ENCODE measurements at regions not wholly inside any gene's neighbourhood (a gene's known extent, or its start where the extent isn't known, plus 50 kb on each side); places are given as distances from the start of the nearest gene placed in this dataset.
"Not testable (repeated sequence)": the region's sequence is repeated elsewhere in the genome, so short reads cannot be mapped to it uniquely, and the experiment has no call there.

DNA sequence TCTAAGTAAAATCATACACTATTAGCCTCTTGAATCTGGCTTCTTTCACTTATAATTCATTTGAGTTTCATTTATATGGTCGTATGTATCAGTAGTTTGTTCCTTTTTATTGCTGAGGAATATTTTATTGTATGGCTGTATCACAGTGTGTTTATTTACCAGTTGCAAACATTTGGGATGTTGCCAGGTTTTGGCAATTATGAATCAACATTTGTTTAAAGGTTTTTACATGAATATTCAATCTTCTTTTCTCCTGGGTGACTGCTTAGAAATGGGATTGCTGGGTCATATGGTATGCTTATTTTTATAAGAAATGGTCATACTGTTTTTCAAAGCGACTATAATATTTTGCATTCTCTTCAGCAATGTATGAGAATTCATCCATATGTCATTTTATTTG is 107.9 kb downstream of the PMAIP1 start:
- DNase-seq, result no peak

DNA sequence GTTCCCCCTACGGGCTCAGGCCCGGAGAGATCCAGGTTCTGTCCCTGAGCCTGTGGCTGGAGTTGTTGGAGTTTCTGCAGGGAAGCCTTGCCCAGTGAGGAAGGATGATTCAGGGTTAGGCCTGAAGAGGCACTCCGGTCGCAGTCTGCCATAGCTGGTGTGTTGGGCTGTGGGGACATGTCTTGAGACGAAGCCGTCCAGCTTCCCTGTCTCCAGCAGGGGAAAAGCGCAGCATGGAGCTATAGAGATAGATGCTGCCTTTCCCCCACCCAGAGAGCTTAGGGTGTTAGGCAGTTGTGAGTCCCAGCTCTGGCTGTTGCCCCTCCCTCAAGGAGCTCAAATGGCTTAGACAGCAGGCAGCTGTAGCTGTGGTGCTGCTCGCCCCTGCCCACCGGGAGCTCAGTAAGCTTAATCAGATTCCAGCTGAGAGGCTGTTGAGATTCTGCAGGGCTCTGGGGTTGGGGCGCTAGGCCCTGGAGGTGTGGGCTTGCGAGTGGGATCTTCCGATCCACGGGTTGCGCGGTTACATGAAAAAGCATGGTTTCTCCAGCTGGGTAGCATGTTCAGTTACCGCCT is 103.9 kb downstream of the PMAIP1 start:
- no peak for DNase-seq

DNA sequence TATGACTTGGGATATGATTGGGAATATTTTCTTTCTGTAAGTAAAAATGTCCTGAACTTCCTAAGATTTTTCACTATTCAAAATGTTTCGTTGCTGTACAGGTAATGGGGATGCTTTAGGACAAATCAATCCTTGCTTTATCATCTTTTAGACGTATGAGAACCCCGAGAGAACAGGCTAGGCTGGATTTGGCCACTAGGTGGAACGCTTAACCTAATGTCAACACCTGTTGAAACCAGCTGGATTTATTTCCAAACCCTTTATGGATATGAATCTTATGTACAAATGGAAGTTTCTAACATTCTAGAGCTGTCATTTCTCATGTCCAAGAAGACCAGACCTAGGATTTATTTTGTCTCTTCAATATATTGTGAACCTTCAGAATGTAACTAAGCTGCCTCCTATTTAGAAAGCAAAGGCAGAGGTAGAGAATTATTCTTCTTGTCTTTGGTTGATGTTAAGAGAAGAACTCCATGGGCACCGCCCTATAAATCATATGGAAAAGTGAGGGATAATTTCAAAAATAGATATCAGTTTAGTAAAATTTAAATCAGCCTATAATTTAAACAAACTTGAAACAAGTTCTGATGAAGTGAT is 96.7 kb downstream of the PMAIP1 start:
- peak; percentile 5 to 8 for DNase-seq

DNA sequence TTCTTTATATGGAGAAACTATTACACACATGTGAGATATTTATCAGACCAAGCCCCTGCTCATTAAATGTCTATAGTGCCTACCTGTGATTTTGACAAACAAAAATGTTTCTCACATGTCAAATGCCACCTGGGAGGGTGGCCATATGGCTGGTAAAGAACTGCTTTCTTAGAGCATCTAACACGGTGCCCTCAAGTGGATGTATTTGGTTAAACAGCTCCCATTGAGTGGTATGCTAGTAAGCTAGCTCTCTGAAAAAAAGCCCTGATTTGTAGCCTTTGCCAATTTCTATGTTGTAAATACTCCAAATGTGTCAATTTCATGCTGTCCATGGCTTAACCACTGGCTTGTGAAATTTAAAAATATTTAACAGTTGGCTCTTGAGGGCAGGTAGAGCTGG is 94.6 kb downstream of the PMAIP1 start:
- DNase-seq, result no peak

DNA sequence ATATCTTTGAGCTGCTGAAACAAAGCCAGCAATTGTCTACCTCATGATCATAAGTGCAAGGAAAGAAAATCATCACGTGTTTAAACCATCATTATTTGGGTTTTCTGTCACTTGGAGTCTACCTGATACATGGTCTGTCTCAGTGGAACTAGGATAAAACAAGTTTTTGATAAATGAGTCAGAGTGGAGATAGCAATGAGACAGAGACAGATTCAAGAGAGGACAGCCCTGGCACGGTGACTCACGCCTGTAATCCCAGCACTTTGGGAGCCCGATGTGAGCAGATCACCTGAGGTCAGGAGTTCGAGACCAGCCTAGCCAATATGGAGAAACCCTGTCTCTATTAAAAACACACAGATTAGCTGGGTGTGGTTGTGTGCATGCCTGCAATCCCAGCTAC is 93.8 kb downstream of the PMAIP1 start:
- DNase-seq, result no peak

DNA sequence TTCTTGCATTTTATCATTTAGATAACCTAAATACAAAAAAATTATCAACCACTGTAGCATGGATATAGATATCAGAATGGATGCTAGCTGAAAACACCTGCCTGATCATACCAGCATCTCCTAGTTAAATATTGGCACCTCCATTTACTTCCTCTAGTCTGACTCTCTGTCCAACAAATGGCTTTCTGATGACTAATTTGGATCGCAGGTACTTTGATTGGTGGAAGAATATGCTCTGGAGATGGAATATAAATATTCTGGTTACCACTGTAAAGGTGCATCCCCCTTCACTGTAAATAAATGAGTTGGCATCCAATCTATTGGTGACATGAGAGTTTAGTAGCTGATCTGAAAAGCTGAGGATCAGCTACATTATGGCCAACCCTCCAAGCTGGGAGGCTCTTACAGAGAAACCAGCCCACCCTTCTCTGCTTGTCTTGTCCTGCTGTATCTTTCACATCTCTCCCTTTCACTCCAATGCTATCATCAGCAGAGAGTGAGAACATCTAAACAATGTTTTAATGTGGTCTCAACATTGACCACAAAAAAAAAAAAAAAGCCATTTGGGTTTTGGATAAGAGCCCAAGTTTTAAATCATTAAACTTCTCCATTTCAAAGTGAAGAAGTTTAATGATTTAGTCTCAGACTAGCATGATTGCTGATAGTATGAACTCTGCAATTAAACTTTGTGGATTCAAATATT is 90.5 kb downstream of the PMAIP1 start:
- no peak for DNase-seq

DNA sequence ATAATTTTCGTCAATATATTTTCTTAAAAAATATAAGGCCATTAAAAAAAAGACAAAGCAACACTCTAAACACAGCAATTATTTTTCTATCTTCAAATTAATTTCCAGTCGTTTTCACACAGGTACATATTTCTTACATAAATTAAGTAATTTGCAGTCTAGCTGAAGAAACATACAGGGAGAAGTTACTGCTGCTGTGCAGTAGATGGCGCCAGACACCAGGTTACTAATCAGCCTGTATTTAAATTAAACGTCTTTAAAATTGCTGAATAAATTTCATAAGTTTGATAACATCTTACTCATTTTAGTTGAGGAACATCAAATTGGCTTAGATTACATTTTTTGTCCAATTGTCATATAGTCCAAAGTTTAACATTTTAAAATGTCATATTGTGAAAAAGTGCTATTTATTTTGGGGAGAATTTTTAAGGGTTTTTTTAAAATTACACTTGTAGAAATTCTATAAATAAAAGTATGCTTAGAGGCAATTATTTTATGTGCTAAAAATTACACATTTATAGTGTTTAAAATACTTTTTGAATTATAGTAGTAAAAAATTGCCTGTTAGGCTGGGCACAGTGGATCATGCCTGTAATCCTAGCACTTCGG is 88.4 kb downstream of the PMAIP1 start:
- peak; percentile 47 for DNase-seq

DNA sequence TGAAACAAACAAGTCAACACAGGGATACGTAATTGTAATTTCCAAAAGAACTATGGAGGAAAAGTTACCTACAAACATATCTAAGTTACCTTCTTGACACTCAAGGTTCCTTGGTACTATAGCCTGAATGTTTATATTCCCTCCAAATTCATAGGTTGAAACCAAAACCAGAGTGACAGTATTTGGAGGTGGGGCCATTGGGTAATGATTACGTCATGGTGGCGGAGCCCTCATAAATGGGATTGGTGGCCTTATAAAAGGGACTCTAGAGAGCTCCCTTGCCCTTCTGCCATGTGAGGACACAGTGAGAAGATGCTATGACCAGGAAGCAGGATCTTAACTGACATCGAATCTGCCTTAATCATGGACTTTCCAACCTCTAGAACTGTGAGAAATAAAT is 87.3 kb downstream of the PMAIP1 start:
- no peak for DNase-seq

DNA sequence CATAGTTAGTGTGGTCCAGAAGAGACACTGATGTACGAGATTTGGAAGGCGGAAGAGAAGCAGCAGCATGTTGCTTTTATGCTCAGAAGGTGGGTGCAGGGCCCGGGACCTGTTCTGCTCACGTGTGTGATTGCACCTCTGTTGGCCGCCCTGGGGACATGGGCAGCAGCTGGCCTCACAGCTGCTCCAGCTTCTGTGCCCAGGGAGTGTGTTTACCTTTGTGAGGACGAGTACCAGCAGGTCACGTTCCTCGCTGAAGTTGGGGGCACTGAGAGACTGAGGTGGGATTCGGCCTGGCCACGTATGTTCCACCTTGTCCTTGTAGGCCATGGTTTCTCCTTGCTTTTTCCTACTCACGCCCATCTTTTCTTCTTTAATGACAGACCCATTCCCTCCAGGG is 86.3 kb downstream of the PMAIP1 start:
- no peak for DNase-seq

DNA sequence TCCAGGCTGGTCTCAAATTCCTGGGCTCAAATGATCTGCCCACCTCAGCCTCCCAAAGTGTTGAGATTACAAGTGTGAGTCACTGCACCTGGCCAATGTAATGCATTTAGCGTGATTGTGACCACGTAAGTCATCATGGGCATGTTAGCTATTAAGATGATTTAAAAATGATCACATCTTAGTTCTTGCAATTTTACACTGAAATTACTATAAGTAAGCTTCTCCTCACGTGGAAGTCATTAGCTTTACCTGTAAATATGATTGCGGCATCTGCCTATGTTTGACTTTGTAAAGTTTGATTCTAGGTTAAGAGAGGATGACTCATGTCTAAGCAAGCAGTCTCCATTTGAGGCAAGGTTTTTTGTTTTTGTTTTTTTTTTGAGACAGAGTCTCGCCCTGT is 85.5 kb downstream of the PMAIP1 start:
- DNase-seq, result no peak

DNA sequence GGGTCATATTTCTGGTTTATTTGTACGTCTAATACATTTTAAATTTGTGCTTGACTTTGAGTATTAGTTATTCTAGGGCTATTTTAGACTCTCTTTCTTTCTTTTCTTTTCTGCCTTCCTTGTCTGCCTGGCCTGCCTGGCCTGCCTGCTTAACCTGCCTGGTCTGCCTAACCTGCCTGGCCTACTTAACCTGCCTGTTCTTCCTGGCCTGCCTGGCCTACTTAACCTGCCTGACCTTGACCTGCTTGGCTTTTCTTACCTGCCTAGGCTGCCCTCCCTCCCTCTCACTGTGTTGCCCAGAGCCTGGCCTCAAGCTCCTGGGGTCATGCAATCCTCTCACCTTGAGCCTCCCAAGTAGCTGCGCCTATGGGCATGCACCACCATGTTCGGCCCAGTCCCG is 83.7 kb downstream of the PMAIP1 start:
- no peak for DNase-seq

DNA sequence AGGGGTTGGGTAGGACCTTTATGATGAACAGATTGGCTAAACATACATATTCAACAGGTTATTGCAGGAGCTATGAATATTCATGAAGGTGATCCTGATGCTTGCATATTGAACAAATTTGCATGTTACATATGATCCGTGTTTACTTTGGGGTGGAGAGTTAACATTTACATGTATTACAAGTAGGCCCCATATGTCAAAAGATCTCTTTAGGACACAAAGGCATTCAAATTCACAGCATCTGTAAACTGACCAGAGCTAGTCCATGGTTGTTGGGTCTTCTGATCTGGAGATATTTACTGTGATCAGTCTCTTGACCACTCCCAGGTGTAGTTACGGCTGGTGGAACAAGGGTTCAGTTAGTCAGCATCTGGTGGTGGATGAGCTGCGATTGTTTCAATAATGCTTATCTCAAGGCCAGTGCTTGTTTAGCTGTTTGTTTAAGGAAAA is 80.4 kb downstream of the PMAIP1 start:
- no peak for DNase-seq

DNA sequence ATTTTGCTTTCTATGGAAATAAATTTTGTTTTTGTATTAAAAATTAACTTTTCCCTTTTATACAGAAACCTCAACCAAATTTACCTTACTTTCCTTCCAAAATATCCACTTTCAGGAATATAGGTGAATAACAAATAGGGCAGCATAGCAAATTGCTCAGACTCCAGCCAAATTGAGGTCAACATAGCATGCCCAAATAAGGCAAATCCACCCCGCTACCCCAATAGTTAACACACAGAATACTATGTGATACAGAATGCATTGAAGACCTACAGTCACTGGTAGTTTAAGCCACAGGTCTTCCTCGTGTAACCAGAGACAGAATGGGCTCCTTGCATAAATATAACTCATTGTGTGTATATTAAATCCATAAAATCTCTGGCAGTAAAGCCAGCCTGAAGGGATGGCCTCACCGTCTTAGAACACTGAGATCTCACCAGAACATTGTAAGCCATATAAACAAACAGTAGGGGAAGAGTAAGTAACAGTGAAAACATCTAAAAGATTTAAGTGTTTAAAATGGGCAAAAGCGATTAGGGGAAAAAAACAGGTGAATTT is 72.2 kb downstream of the PMAIP1 start:
- no peak for DNase-seq

DNA sequence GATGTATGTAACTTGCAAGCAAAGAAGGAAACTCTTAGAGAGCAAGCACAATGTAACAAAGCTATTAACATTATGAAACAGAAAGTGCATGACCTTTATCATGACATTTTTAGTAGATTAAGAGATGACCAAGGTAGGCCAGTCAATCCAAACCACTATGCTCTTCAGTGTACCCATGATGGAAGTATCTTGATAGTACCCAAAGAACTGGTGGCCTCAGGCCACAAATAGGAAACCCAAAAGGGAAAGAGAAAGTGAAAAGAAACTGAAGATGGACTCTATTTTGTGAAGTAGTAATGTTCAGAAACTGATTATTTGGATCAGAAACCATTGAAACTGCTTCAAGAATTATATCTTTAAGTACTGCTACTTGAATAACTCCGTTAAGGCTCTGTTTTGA is 71.3 kb downstream of the PMAIP1 start:
- not testable (repeated sequence) for DNase-seq

DNA sequence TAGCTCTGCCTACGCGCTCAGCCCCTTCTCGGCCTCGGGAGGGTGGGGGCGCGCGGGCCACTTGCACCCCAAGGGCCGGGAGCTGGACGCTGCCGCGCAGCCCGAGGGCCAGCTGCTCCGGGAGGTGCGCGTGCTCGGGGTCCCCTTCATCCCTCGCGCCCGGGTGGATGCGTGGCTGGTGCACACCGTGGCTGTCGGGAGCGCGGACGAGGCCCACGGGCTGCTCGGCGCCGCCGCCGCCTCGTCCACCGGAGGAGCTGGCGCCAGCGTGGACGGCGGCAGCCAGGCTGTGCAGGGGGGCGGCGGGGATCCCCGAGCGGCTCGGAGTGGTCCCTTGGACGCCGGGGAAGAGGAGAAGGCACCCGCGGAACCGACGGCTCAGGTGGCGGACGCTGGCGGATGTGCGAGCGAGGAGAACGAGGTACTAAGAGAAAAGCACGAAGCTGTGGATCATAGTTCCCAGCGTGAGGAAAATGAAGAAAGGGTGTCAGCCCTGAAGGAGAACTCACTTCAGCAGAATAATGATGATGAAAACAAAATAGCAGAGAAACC is 69.8 kb downstream of the PMAIP1 start:
- DNase-seq, result not testable (repeated sequence)

DNA sequence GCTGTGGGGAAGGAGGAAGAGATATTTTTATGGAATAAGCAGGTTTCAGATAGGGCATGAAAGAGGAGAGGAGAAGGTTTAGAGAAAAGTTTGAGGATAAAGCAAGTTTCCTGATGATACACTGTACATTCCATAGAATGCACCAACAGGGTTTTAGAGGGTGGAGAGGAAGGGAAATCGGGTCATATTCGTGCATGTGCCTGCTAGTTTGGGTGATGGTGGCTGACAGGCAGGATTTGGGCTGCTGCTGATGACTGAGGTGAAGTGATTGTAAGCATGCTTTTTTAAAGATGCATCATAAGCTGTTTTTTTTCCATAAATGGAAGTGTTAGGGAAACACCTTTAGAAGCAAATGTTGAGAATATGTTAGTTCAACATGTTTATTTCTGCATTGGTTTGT is 68.8 kb downstream of the PMAIP1 start:
- no peak for DNase-seq

DNA sequence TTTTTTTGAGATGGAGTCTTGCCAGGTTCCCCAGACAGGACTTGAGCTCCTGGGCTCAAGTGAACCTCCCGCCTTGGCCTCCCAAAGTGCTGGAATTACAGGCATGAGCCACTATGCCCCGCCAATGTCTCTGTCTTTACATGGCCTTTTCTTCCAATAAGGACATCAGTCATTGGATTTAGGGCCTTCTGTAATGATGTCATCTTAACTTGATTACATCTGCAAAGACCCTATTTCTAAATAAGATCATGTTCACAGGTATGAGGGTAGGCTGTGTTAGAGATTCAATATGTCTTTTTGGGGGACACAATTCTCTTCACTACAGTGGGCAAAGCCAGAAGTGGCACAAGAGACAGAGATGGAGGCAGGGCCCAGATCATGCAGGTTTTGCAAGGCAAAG is 68.1 kb downstream of the PMAIP1 start:
- DNase-seq, result no peak

DNA sequence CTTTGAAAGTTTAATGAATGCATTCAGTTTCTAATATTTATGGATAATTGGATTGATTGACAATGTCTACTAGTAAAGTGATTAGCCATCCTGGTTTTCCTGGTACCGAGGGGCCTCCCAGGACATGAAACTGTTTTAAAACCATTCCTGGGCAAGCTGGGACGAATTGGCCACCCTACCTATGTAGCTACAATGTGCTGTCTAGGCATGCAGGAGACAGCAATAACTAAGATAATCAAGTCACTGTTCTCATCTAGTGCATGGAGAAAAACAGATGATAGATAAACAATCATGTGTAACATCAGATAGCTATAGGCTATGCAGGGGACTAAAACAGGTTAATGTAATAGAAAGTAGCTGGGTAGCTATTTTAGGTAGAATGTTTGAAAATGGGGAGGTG is 67.1 kb downstream of the PMAIP1 start:
- no peak for DNase-seq

DNA sequence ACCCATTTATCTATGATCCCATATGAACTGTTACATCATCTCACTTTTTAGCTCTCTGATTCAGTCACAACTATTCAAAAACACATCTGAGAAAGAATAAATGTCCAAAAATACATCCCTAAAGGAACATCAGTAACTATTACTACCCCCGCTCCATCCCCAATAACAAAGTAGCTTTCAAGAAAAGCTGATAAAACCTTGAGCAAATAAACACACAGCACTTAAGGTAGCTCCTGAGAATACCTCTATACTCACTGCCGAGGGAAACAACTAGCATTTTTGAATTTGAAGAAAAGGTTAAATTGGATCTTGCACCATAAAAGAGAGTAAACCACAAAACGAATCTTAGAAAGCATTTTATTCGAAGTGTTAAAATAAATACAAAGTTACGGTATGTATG is 63.4 kb downstream of the PMAIP1 start:
- DNase-seq, result no peak

DNA sequence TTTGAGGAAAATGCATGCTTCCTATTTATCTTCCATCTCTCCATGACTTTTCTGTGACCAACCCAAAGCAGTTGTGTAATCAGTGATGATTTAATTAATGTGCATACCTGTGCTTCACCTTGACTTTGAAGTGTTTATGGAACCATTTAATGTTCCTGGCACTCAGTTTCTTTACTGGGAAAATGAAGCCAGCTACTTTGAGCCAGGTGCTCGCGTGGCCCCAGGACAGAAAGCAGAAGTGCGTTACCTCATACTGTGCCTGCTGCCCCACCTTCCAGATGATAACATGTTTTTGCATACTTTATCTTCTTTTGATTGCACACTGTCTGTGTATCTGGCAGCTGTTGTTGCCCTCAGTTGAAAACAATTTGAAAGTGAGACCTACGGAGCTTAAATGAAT is 61.3 kb downstream of the PMAIP1 start:
- DNase-seq, result no peak

DNA sequence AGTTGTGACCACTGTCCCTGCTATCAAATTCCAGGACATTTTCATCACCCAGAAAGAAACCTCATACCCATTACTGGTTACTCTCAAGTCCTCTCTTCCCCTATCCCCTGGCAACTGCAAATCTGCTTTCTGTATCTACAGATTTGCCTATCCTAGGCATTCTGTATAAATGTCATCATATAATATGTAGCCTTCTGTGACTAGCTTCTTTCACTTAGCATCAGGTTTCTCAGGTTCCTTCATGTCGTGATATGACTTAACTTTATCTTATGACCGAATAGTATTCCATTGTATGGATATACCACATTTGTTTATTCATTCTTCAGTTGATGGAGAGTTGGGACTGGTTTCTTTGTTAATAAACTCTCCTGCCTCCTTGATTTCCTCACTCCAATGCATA is 60.5 kb downstream of the PMAIP1 start:
- DNase-seq, result no peak

DNA sequence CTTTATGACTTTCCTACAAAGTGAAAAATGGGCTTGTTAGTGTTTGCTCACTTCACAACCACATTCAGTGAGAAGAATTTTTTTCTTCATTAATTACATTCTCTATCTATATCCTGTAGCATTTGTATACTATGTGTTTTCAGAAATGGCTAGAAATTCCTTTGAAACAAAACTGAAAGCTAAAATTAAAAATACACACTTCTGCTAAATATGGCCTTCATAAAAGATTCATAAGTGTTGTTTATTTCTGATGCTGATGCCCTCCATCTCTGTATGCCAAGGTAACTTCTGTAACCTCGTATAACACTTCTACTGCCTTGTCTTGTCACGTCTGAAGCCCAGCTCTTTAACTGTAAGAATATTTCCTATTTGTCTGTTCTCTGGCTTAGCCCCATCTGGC is 59.8 kb downstream of the PMAIP1 start:
- DNase-seq, result no peak

DNA sequence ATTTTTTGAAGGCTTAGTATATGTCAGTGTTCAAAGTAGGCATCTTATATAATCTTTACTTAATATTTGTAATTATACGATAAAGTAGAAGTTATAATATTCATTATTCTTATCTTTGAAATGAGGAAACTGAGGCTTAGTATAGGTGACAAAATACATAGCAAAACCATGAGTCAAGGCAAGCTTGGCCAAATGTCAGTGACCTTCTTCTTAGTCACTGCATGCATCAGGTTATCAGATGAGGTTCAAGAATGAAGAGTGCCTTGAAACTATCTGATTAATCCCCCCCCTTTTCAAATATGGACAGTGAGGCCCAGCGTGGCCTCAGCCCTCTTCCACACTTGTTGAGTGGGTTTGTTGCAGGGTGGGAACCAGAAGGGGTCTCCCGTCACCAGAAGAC is 59.3 kb downstream of the PMAIP1 start:
- no peak for DNase-seq

DNA sequence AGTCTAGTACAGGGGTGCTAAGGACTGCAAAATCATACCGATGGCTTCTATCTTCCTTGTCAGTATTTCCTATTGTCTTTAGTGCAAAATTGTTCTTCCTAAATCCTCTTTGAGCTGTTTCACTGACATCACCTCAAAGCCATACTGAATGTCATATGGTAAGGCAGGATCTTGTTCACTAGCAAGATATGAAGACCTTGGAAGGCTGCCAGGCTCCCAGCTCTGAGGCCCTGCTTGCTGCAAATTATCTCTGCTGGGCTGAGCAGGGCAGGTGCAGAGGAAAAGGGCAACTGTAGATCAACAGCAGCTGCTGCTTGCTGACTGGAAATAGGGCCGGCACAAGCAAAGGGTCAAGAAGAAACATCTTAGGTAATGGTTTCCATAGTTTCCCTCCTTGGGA is 58.2 kb downstream of the PMAIP1 start:
- no peak for DNase-seq

Measured in stimulated activated CD4-positive, alpha-beta T cell treated with anti-CD3 and anti-CD28 coated beads, Interleukin-2, amount 100 ng/mL, for 48 hours (primary cell).